Dendritic cell treated with granulocyte-macrophage colony-stimulating factor and Interleukin-4, amounts not matched to agents 40 ng/mL and 50 ng/mL, for 4 days (primary cell): ENCODE measurements at regions not wholly inside any gene's neighbourhood (a gene's known extent, or its start where the extent isn't known, plus 50 kb on each side); places are given as distances from the start of the nearest gene placed in this dataset.
"Not testable (repeated sequence)": the region's sequence is repeated elsewhere in the genome, so short reads cannot be mapped to it uniquely, and the experiment has no call there.

Experiments
- H3K27ac Mint-ChIP-seq: one replicate; pipeline ENCODE4 v1.8.0; 2022; ENCODE audit warnings: mild to moderate bottlenecking, mixed read lengths
- H3K27me3 Mint-ChIP-seq: one replicate; pipeline ENCODE4 v1.8.0; 2022; ENCODE audit warnings: mild to moderate bottlenecking, mixed read lengths
- H3K36me3 Mint-ChIP-seq: one replicate; pipeline ENCODE4 v1.8.0; 2022; ENCODE audit warnings: low read depth, mixed read lengths
- H3K4me1 Mint-ChIP-seq: one replicate; pipeline ENCODE4 v1.8.0; 2022; ENCODE audit warnings: low read depth, mixed read lengths
- H3K4me3 Mint-ChIP-seq: one replicate; pipeline ENCODE4 v1.8.0; 2022; ENCODE audit warnings: mild to moderate bottlenecking, moderate library complexity, mixed read lengths
- H3K9me3 Mint-ChIP-seq: one replicate; pipeline ENCODE4 v1.8.0; 2022; ENCODE audit warnings: mixed read lengths
- intact Hi-C: fragments of 100-400 bp; cut with micrococcal nuclease; formaldehyde crosslinking; loops from one replicate; pipeline ENCODE4 v1.15.0; 2022

- intact Hi-C loops = no loop called here
- no peaks in the 10 kb centered on the region for H3K4me1 Mint-ChIP-seq
- no peak overlapping the region for H3K27ac Mint-ChIP-seq
- H3K36me3 Mint-ChIP-seq = no peaks in the 10 kb centered on the region
- no peaks in the 10 kb centered on the region for H3K27me3 Mint-ChIP-seq
- H3K9me3 Mint-ChIP-seq = peaks cover 12% of the 10 kb centered on the region
- H3K4me3 Mint-ChIP-seq = no peak overlapping the region
Observed at GRCh38 chr9:115799734-115800133, 353.9 kb upstream of the PAPPA start.

GRCh38 chr9:115804206-115804605 is 349.4 kb upstream of the PAPPA start:
- Mint-ChIP-seq H3K36me3 (no peaks in the 10 kb centered on the region), H3K9me3 (no peaks in the 10 kb centered on the region), H3K4me1 (no peaks in the 10 kb centered on the region), H3K27me3 (no peaks in the 10 kb centered on the region), H3K27ac (no peak overlapping the region), H3K4me3 (no peak overlapping the region)
- intact Hi-C loops = no loop called here

DNA sequence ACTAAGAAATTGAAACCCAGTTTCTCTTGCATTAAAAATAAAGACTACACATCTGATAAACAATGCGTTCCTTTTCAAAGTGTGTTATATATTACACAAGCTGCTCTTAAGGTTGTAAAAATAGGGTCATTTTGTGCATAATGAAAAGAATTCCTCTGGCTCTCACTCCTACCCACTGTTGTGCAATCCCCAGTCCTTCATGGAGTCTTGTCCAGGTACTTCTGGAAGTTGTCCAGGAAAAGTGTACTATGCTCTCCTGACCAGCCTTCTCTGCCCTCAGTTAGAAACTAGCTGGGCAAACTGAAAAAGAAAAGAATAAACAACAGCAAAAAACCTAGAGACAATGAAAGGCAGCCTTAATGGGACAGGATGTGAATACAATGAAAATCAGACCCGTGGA is 345.5 kb upstream of the PAPPA start:
- no peaks in the 10 kb centered on the region for H3K4me1 Mint-ChIP-seq
- intact Hi-C loops = no loop called here
- H3K4me3 Mint-ChIP-seq = no peak overlapping the region
- H3K36me3 Mint-ChIP-seq = no peaks in the 10 kb centered on the region
- peaks cover 8% of the 10 kb centered on the region for H3K9me3 Mint-ChIP-seq
- H3K27ac Mint-ChIP-seq = no peak overlapping the region
- H3K27me3 Mint-ChIP-seq = no peaks in the 10 kb centered on the region

- peaks cover 12% of the 10 kb centered on the region for H3K9me3 Mint-ChIP-seq
- no peak overlapping the region for H3K27ac Mint-ChIP-seq
- H3K27me3 Mint-ChIP-seq = no peaks in the 10 kb centered on the region
- no peak overlapping the region for H3K4me3 Mint-ChIP-seq
- H3K4me1 Mint-ChIP-seq = no peaks in the 10 kb centered on the region
- intact Hi-C loops = no loop called here
- no peaks in the 10 kb centered on the region for H3K36me3 Mint-ChIP-seq
Observed at GRCh38 chr9:115808695-115809094, 344.9 kb upstream of the PAPPA start.

- no peaks in the 10 kb centered on the region for H3K27me3 Mint-ChIP-seq
- no peak overlapping the region for H3K27ac Mint-ChIP-seq
- H3K4me1 Mint-ChIP-seq = no peaks in the 10 kb centered on the region
- H3K36me3 Mint-ChIP-seq = no peaks in the 10 kb centered on the region
- H3K9me3 Mint-ChIP-seq = peaks cover 12% of the 10 kb centered on the region
- H3K4me3 Mint-ChIP-seq = no peak overlapping the region
- intact Hi-C loops = no loop called here
Observed at GRCh38 chr9:115810166-115810565, 343.4 kb upstream of the PAPPA start.

DNA sequence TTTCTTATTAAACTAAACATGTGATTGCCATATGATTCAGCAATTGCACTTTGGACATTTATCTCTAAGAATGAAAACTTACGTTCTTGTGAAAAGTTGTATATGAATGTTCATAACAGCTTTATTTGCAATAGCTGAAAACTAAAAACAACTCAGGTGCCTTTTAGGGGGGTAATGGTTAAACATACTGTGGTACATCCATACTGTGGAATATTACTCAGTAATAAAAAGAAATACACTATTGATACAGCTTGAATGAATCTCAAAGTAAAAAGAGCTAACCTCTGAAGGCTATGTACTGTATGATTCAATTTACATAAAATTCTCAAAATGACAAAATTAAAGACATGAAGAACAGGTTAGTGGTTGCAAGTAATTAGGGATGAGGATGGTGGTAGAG is 339.5 kb upstream of the PAPPA start:
- H3K27ac Mint-ChIP-seq = no peak overlapping the region
- no peak overlapping the region for H3K4me3 Mint-ChIP-seq
- no peaks in the 10 kb centered on the region for H3K36me3 Mint-ChIP-seq
- H3K4me1 Mint-ChIP-seq = no peaks in the 10 kb centered on the region
- H3K9me3 Mint-ChIP-seq = peaks cover 20% of the 10 kb centered on the region
- no peaks in the 10 kb centered on the region for H3K27me3 Mint-ChIP-seq
- intact Hi-C loops = no loop called here

GRCh38 chr9:115815786-115816185 is 337.8 kb upstream of the PAPPA start:
- H3K27ac Mint-ChIP-seq = no peak overlapping the region
- intact Hi-C loops = no loop called here
- H3K36me3 Mint-ChIP-seq = no peaks in the 10 kb centered on the region
- H3K4me1 Mint-ChIP-seq = no peaks in the 10 kb centered on the region
- H3K9me3 Mint-ChIP-seq = peaks cover 36% of the 10 kb centered on the region
- no peaks in the 10 kb centered on the region for H3K27me3 Mint-ChIP-seq
- no peak overlapping the region for H3K4me3 Mint-ChIP-seq

DNA sequence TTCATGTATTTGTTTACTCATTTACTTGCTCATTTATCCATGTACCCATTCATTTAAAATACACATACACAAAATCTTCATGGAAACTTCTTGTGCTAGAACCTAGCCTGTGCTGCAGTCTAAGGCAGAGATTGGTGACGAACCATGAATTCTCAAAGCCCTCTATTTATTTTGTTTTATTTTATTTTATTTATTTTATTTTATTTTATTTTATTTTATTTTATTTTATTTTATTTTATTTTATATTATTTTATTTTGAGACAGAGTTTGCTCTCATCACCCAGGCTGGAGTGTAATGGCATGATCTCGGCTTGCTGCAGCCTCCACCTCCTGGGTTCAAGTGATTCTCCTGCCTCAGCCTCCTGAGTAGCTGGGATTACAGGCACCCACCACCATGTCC is 334.9 kb upstream of the PAPPA start:
- H3K27ac Mint-ChIP-seq, H3K4me3 Mint-ChIP-seq, H3K4me1 Mint-ChIP-seq, H3K27me3 Mint-ChIP-seq, H3K36me3 Mint-ChIP-seq, intact Hi-C loops: not testable (repeated sequence)
- H3K9me3 Mint-ChIP-seq = peaks cover 40% of the 10 kb centered on the region

DNA sequence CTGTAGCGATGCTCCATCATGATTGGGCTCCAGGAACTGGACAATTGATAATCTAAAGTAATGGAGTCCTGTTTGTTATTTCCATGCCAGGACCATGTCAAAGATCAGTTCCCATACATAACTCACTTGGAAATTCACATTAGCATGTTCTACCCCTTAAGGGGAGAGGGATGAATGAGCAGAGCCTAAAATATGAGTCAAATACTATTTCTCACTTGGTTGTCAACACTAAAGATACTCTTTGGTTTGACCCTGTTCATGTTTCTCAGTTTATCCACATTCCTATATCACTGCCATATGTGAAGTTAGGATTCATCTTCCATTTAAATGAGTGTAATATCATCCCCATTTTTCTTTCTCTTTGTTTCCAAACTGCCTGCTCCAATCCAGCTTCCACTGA is 321.6 kb upstream of the PAPPA start:
- H3K9me3 Mint-ChIP-seq = peaks cover 17% of the 10 kb centered on the region
- intact Hi-C loops = no loop called here
- H3K27me3 Mint-ChIP-seq = no peaks in the 10 kb centered on the region
- H3K4me3 Mint-ChIP-seq = no peak overlapping the region
- no peaks in the 10 kb centered on the region for H3K4me1 Mint-ChIP-seq
- no peak overlapping the region for H3K27ac Mint-ChIP-seq
- no peaks in the 10 kb centered on the region for H3K36me3 Mint-ChIP-seq

DNA sequence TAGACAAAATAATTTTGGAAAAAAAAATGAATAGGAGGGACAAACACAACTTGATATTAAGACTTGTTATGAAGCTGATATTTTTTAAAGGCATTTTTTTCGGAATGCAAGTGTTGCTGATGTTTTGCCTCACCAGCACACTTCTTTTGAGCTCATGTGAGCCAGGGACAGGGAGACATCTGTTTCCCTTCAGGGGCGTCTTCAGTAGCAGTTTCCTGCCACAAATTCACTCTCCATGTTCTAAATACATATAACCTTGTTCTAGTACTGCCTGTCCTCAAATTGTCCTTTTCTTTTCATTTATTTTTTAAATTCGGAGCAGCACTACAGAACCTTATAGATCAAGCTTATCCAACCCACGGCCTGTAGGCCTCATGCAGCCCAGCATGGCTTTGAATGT is 316.0 kb upstream of the PAPPA start:
- Mint-ChIP-seq H3K4me3 (no peak overlapping the region), H3K9me3 (peaks cover 31% of the 10 kb centered on the region), H3K36me3 (no peaks in the 10 kb centered on the region), H3K27me3 (no peaks in the 10 kb centered on the region), H3K27ac (no peak overlapping the region), H3K4me1 (no peaks in the 10 kb centered on the region)
- intact Hi-C loops = no loop called here

DNA sequence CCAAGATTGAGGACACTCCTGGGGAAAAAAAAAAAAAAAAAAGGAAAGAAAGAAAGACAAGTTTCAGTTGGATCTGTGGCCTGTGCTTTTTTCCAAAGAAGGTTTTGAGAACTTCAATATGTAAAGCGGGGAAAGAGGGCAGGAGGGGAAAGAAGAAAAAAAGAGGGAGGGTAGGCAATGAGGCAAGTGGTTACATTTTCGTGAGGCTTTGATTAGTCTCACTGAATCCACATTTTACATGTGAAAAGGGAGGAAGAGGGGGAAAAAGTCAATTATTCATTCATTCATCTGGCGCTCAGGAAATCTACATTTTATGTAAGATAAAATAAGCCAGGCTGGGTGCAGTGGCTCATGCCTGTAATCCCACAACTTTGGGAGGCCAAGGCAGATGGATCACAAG is 315.2 kb upstream of the PAPPA start:
- H3K9me3 Mint-ChIP-seq = peaks cover 26% of the 10 kb centered on the region
- H3K4me1 Mint-ChIP-seq = no peaks in the 10 kb centered on the region
- H3K36me3 Mint-ChIP-seq = no peaks in the 10 kb centered on the region
- H3K27ac Mint-ChIP-seq = no peak overlapping the region
- intact Hi-C loops = no loop called here
- no peak overlapping the region for H3K4me3 Mint-ChIP-seq
- H3K27me3 Mint-ChIP-seq = no peaks in the 10 kb centered on the region

DNA sequence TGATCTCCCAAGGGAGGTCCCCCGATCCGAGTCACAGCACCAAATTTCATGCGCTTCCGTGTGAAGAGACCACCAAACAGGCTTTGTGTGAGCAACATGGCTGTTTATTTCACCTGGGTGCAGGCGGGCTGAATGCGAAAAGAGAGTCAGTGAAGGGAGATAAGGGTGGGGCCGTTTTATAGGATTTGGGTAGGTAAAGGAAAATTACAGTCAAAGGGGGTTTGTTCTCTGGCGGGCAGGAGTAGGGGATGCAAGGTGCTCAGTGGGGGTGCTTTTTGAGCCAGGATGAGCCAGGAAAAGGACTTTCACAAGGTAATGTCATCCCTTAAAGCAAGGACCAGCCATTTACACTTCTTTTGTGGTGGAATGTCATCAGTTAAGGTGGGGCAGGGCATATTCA is 309.2 kb upstream of the PAPPA start:
- H3K9me3 Mint-ChIP-seq = not testable (repeated sequence)

GRCh38 chr9:115845648-115846312 is 307.8 kb upstream of the PAPPA start:
- Mint-ChIP-seq H3K4me1 (no peaks in the 10 kb centered on the region), H3K4me3 (no peak overlapping the region), H3K27ac (no peak overlapping the region), H3K27me3 (no peaks in the 10 kb centered on the region), H3K9me3 (peaks cover 3% of the 10 kb centered on the region), H3K36me3 (no peaks in the 10 kb centered on the region)
- intact Hi-C loops = no loop called here

More for the DNA sequence above, 309.2 kb upstream of the PAPPA start:
- H3K36me3 Mint-ChIP-seq, H3K4me1 Mint-ChIP-seq, H3K27ac Mint-ChIP-seq, intact Hi-C loops, H3K4me3 Mint-ChIP-seq, H3K27me3 Mint-ChIP-seq: not testable (repeated sequence)

DNA sequence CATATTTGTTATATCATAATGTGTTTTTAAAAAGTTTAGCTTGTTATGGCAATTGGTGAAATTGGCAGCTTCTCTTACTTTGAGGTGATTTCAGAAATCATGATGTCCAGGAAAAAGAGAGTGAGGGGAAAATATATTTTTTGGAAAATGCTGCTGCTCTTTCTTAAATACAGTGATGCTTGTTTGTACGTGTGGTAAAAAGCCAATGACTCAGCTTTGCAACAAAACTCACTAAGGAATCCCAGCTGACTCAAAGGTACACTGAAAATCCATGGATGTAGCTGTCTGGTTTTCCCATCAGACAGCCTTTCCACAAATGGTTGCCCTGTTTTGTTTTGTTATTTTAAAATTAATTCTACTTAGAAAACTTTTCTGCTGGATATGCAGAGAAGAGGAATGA is 306.4 kb upstream of the PAPPA start:
- no peaks in the 10 kb centered on the region for H3K36me3 Mint-ChIP-seq

DNA sequence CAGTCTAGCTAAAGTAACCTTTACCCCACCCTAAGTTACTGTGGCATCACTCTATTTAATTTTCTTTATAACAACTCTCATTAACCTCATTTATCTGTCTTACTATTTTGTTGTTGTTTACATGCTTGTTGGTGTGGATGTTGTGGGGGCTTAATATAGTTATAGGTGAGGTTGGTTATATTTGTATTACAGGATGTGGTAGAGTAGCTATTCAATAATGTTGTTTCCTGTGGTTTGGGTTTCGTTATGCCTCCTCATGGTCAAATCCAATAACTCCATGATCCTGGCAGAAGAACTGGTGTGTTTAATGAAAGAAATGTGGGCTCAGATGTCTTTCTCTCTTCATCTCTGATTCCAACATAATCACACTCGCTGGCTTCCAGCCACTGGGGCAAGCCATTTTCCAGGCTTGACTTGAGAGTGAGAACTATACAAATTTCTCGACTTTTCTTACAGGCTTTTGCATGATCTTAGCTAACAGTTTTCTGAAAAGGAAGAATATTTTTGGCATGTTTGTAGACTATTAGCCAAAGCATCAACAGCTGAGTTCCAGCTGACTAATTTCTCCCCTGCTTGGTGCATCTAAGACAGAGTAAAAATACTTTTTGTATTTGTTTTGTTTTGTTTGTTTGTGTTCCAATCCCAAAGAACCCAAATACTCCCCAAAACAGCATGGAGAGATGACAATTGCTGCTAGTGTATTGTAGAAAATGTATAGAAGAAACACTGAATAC is 303.7 kb upstream of the PAPPA start:
- Mint-ChIP-seq H3K27me3 (no peaks in the 10 kb centered on the region), H3K4me3 (no peak overlapping the region), H3K9me3 (no peaks in the 10 kb centered on the region), H3K4me1 (no peaks in the 10 kb centered on the region), H3K36me3 (no peaks in the 10 kb centered on the region), H3K27ac (no peak overlapping the region)
- intact Hi-C loops = no loop called here

More for the DNA sequence above, 306.4 kb upstream of the PAPPA start:
- Mint-ChIP-seq H3K4me1 (no peaks in the 10 kb centered on the region), H3K27me3 (no peaks in the 10 kb centered on the region), H3K27ac (no peak overlapping the region), H3K9me3 (no peaks in the 10 kb centered on the region), H3K4me3 (no peak overlapping the region)
- intact Hi-C loops = no loop called here
